Ramos (cell line): ENCODE measurements at regions not wholly inside any gene's neighbourhood (a gene's known extent, or its start where the extent isn't known, plus 50 kb on each side); places are given as distances from the start of the nearest gene placed in this dataset.
"Not testable (repeated sequence)": the region's sequence is repeated elsewhere in the genome, so short reads cannot be mapped to it uniquely, and the experiment has no call there.

Source experiments
- in situ Hi-C: fragments of 300-500 bp; cut with MboI; formaldehyde crosslinking; loops from one replicate; pipeline ENCODE4 v1.14.3; 2022; ENCODE audit warnings: low sequenced_read_pairs; ENCODE audit not compliant: unreplicated experiment

GRCh38 chr14:37834275-37834674, 238.8 kb downstream of the TTC6 start:
- in situ Hi-C loops: no loop called here

- in situ Hi-C loops: not testable (repeated sequence)
Measured at GRCh38 chr14:37838778-37839177, 243.3 kb downstream of the TTC6 start.

- in situ Hi-C loops: not testable (repeated sequence)
Measured at GRCh38 chr14:37841039-37841438, 245.6 kb downstream of the TTC6 start.

GRCh38 chr14:37842106-37842505, 246.7 kb downstream of the TTC6 start:
- in situ Hi-C loops: no loop called here

GRCh38 chr14:37843954-37844607, 248.7 kb downstream of the TTC6 start:
- in situ Hi-C loops: no loop called here

- in situ Hi-C loops: no loop called here
Measured at GRCh38 chr14:37844614-37845013, 249.2 kb downstream of the TTC6 start.

GRCh38 chr14:37848985-37849621, 253.7 kb downstream of the TTC6 start:
- in situ Hi-C loops: no loop called here

- in situ Hi-C loops: loop anchor here (25.0 kb wide), 1 partner anchor 614 kb away; no protein-coding TSS in a partner anchor
Measured at GRCh38 chr14:37851054-37851453, 255.6 kb downstream of the TTC6 start.

GRCh38 chr14:37855871-37856270, 260.4 kb downstream of the TTC6 start:
- in situ Hi-C loops: loop anchor here (25.0 kb wide), 1 partner anchor 619 kb away; no protein-coding TSS in a partner anchor

- in situ Hi-C loops: loop anchor here (25.0 kb wide), 1 partner anchor 621 kb away; no protein-coding TSS in a partner anchor
Measured at GRCh38 chr14:37857774-37858266, 262.4 kb downstream of the TTC6 start.

GRCh38 chr14:37858733-37859132, 263.3 kb downstream of the TTC6 start:
- in situ Hi-C loops: loop anchor here (25.0 kb wide), 1 partner anchor 621 kb away; no protein-coding TSS in a partner anchor

GRCh38 chr14:37859177-37859576, 263.7 kb downstream of the TTC6 start:
- in situ Hi-C loops: loop anchor here (25.0 kb wide), 1 partner anchor 622 kb away; no protein-coding TSS in a partner anchor

GRCh38 chr14:37862263-37862662, 266.8 kb downstream of the TTC6 start:
- in situ Hi-C loops: loop anchor here (25.0 kb wide), 1 partner anchor 625 kb away; no protein-coding TSS in a partner anchor

GRCh38 chr14:37864128-37864527, 268.7 kb downstream of the TTC6 start:
- in situ Hi-C loops: loop anchor here (25.0 kb wide), 1 partner anchor 627 kb away; no protein-coding TSS in a partner anchor

GRCh38 chr14:37864861-37865718, 269.7 kb downstream of the TTC6 start:
- in situ Hi-C loops: loop anchor here (25.0 kb wide), 1 partner anchor 628 kb away; no protein-coding TSS in a partner anchor

GRCh38 chr14:37865719-37866549, 270.5 kb downstream of the TTC6 start:
- in situ Hi-C loops: loop anchor here (25.0 kb wide), 1 partner anchor 629 kb away; no protein-coding TSS in a partner anchor

- in situ Hi-C loops: loop anchor here (25.0 kb wide), 1 partner anchor 632 kb away; no protein-coding TSS in a partner anchor
Measured at GRCh38 chr14:37869633-37870032, 274.2 kb downstream of the TTC6 start.

- in situ Hi-C loops: loop anchor here (25.0 kb wide), 1 partner anchor 633 kb away; no protein-coding TSS in a partner anchor
Measured at GRCh38 chr14:37870170-37870569, 274.7 kb downstream of the TTC6 start.
